GM12891 (cell line): ENCODE measurements at regions not wholly inside any gene's neighbourhood (a gene's known extent, or its start where the extent isn't known, plus 50 kb on each side); places are given as distances from the start of the nearest gene placed in this dataset.

Source experiments
- DNase-seq: peaks from one replicate; pipeline ENCODE4 v3.0.0; 2011; ENCODE audit warnings: low spot score; ENCODE audit not compliant: insufficient read length
- FAIRE-seq: peaks from 2 replicates; lab custom pipeline; 2011; peaks lifted over from hg19 to GRCh38; lab: Jason Lieb, UNC
- PAX5 ChIP-seq: IDR thresholded peaks from 2 replicates; pipeline ENCODE4 v1.6.1; 2011; ENCODE audit warnings: low read length, moderate library complexity, mild to moderate bottlenecking; ENCODE audit not compliant: insufficient read depth, severe bottlenecking
- POLR2A ChIP-seq: IDR thresholded peaks from 2 replicates; pipeline ENCODE4 v1.6.1; 2011; ENCODE audit warnings: low read depth, low read length, control low read depth
- POLR2AphosphoS5 ChIP-seq: IDR thresholded peaks from 2 replicates; pipeline ENCODE4 v1.6.1; 2011; ENCODE audit warnings: low read depth, low read length, control low read depth
- POU2F2 ChIP-seq: IDR thresholded peaks from 2 replicates; pipeline ENCODE4 v1.6.1; 2011; ENCODE audit warnings: low read depth, mild to moderate bottlenecking, control low read depth, low read length, moderate library complexity
- SPI1 ChIP-seq: IDR thresholded peaks from 2 replicates; pipeline ENCODE4 v1.6.1; 2011; ENCODE audit warnings: low read depth, low read length, control low read depth
- TAF1 ChIP-seq: IDR thresholded peaks from 2 replicates; pipeline ENCODE4 v1.6.1; 2011; ENCODE audit warnings: low read depth, low read length, control low read depth

GRCh38 chr14:25231004-25231403 is 181.1 kb upstream of the STXBP6 start:
- TF ChIP-seq POLR2AphosphoS5 (no peak), SPI1 (no peak), PAX5 (no peak), POU2F2 (no peak), TAF1 (no peak), POLR2A (no peak)
- no peak for DNase-seq
- no peak for FAIRE-seq

- FAIRE-seq: no peak
- DNase-seq: no peak
- TF ChIP-seq SPI1 (no peak), TAF1 (no peak), POLR2AphosphoS5 (no peak), POU2F2 (no peak), PAX5 (no peak), POLR2A (no peak)
Observed at GRCh38 chr14:25226214-25226613, 176.3 kb upstream of the STXBP6 start.

GRCh38 chr14:25222256-25222655 is 172.3 kb upstream of the STXBP6 start:
- FAIRE-seq: no peak

GRCh38 chr14:25220514-25220913 is 170.6 kb upstream of the STXBP6 start:
- no peak for DNase-seq
- no peak for FAIRE-seq
- TF ChIP-seq TAF1: no peak
- no peak for TF ChIP-seq PAX5
- no peak for TF ChIP-seq POU2F2

More at GRCh38 chr14:25222256-25222655, 172.3 kb upstream of the STXBP6 start:
- no peak for DNase-seq
- TF ChIP-seq SPI1 (no peak), POLR2AphosphoS5 (no peak), PAX5 (no peak), TAF1 (no peak), POU2F2 (no peak), POLR2A (no peak)

- DNase-seq (no peak), FAIRE-seq (no peak)
- TF ChIP-seq PAX5 (no peak), POLR2AphosphoS5 (no peak), SPI1 (no peak), TAF1 (no peak), POU2F2 (no peak), POLR2A (no peak)
Observed at GRCh38 chr14:25215607-25216006, 165.7 kb upstream of the STXBP6 start.

- FAIRE-seq: no peak
- no peak for TF ChIP-seq SPI1
- TF ChIP-seq POU2F2: no peak
- no peak for DNase-seq
Observed at GRCh38 chr14:25197885-25198284, 147.9 kb upstream of the STXBP6 start.

- FAIRE-seq: no peak
- TF ChIP-seq TAF1 (no peak), POLR2AphosphoS5 (no peak), POLR2A (no peak), POU2F2 (no peak), PAX5 (no peak), SPI1 (no peak)
- no peak for DNase-seq
Observed at GRCh38 chr14:25180221-25180620, 130.3 kb upstream of the STXBP6 start.

GRCh38 chr14:25178255-25178654 is 128.3 kb upstream of the STXBP6 start:
- no peak for TF ChIP-seq POLR2AphosphoS5
- no peak for TF ChIP-seq POLR2A
- TF ChIP-seq TAF1: no peak
- TF ChIP-seq PAX5: no peak
- no peak for TF ChIP-seq POU2F2
- TF ChIP-seq SPI1: no peak
- no peak for DNase-seq
- no peak for FAIRE-seq

- DNase-seq: no peak
- TF ChIP-seq POLR2A (no peak), POU2F2 (no peak), PAX5 (no peak), TAF1 (no peak), POLR2AphosphoS5 (no peak), SPI1 (no peak)
- FAIRE-seq: no peak
Observed at GRCh38 chr14:25150934-25151790, 101.2 kb upstream of the STXBP6 start.

GRCh38 chr14:25150401-25150800 is 100.5 kb upstream of the STXBP6 start:
- FAIRE-seq (no peak), DNase-seq (no peak)
- TF ChIP-seq SPI1 (no peak), POLR2AphosphoS5 (no peak), POLR2A (no peak), PAX5 (no peak), TAF1 (no peak), POU2F2 (no peak)
